H1 (cell line): ENCODE measurements at regions not wholly inside any gene's neighbourhood (a gene's known extent, or its start where the extent isn't known, plus 50 kb on each side); places are given as distances from the start of the nearest gene placed in this dataset.
A peak's percentile ranks its signal among the peaks of the same experiment; 100 is the strongest.

ENCODE experiments used
- ATF3 ChIP-seq: IDR thresholded peaks from 2 replicates; pipeline ENCODE4 v1.6.1; 2011; ENCODE audit warnings: low read depth, mild to moderate bottlenecking, low read length; ENCODE audit not compliant: insufficient read depth
- BCL11A ChIP-seq, 2 experiments: IDR thresholded peaks; one replicate each; pipeline ENCODE4 v1.6.1; 2011; ENCODE audit warnings: low read depth in 2 of 2, low read length in 2 of 2, mild to moderate bottlenecking in 2 of 2
- CBX5 ChIP-seq: fragments of 300-800, 300-1000 bp; sonication (generic); IDR thresholded peaks from 2 replicates; pipeline ENCODE4 v1.7.1; 2016; ENCODE audit warnings: antibody characterized with exemption, low read length, low read depth
- CHD2 ChIP-seq: IDR thresholded peaks from 2 replicates; pipeline ENCODE4 v1.6.1; 2012; ENCODE audit warnings: low read length, improper control_type of control experiment
- CTCF ChIP-seq, 3 experiments: IDR thresholded peaks; 1 replicate in 2 of 3; 2 replicates in 1 of 3; pipeline versions ENCODE4 v1.5.1 to v1.6.1; 2011; ENCODE audit warnings: low read length in 3 of 3, mild to moderate bottlenecking in 3 of 3, inconsistent platforms in 2 of 3, low read depth in 1 of 3, moderate library complexity in 1 of 3; ENCODE audit not compliant: insufficient read depth in 1 of 3; ENCODE audit errors: control extremely low read depth in 1 of 3
- KDM5A ChIP-seq: fragments of 200-600 bp; IDR thresholded peaks from 2 replicates; pipeline ENCODE4 v1.7.1; 2012; ENCODE audit warnings: mild to moderate bottlenecking, low read length, inconsistent platforms, mixed read lengths
- NANOG ChIP-seq: IDR thresholded peaks from 2 replicates; pipeline ENCODE4 v1.6.1; 2011; ENCODE audit warnings: low read length, low read depth, mild to moderate bottlenecking, inconsistent platforms; ENCODE audit not compliant: insufficient read depth, poor library complexity, severe bottlenecking
- PHF8 ChIP-seq: fragments of 200-600 bp; sonication (generic); conservative IDR thresholded peaks from 2 replicates; pipeline ENCODE4 v1.7.1; 2012; ENCODE audit warnings: low read depth, mild to moderate bottlenecking, inconsistent platforms, low read length, moderate library complexity
- POLR2A ChIP-seq, 2 experiments: IDR thresholded peaks; 1 replicate in 1 of 2; 2 replicates in 1 of 2; pipeline ENCODE4 v1.6.1; 2011; ENCODE audit warnings: low read depth in 2 of 2, low read length in 2 of 2, mild to moderate bottlenecking in 2 of 2; ENCODE audit errors: control extremely low read depth in 1 of 2
- POU5F1 ChIP-seq: IDR thresholded peaks from 2 replicates; pipeline ENCODE4 v1.6.1; 2011; ENCODE audit warnings: low read depth, mild to moderate bottlenecking, low read length, moderate library complexity
- SIRT6 ChIP-seq: IDR thresholded peaks from one replicate; pipeline ENCODE4 v1.7.1; 2012; ENCODE audit warnings: low read length, inconsistent platforms
- SP1 ChIP-seq: IDR thresholded peaks from 2 replicates; pipeline ENCODE4 v1.6.1; 2011; ENCODE audit warnings: low read depth, low read length
- SP2 ChIP-seq: IDR thresholded peaks from 2 replicates; pipeline ENCODE4 v1.6.1; 2012; ENCODE audit warnings: mild to moderate bottlenecking, low read length, inconsistent platforms
- SP4 ChIP-seq: IDR thresholded peaks from 2 replicates; pipeline ENCODE4 v1.6.1; 2012; ENCODE audit warnings: low read length, inconsistent platforms
- SRF ChIP-seq: IDR thresholded peaks from 2 replicates; pipeline ENCODE4 v1.6.1; 2011; ENCODE audit warnings: mild to moderate bottlenecking, low read depth, low read length, moderate library complexity
- SUZ12 ChIP-seq: fragments of 200-600 bp; sonication (generic); IDR thresholded peaks from 2 replicates; pipeline ENCODE4 v1.6.1; 2012; ENCODE audit warnings: mild to moderate bottlenecking, inconsistent platforms, low read length, moderate library complexity, mixed read lengths
- TAF1 ChIP-seq: IDR thresholded peaks from 2 replicates; pipeline ENCODE4 v1.6.1; 2011; ENCODE audit warnings: mild to moderate bottlenecking, low read depth, low read length
- TAF7 ChIP-seq: optimal IDR thresholded peaks from 2 replicates; pipeline ENCODE3; 2011; ENCODE audit warnings: low read depth, mild to moderate bottlenecking, inconsistent platforms, low read length, moderate library complexity, borderline replicate concordance
- TCF12 ChIP-seq: IDR thresholded peaks from 2 replicates; pipeline ENCODE4 v1.6.1; 2011; ENCODE audit warnings: low read depth, mild to moderate bottlenecking, low read length
- TEAD4 ChIP-seq: IDR thresholded peaks from 2 replicates; pipeline ENCODE4 v1.6.1; 2012; ENCODE audit warnings: low read depth, low read length, inconsistent platforms, mixed read lengths
- TF ChIP-seq, protein P1 (sequence below): IDR thresholded peaks from 2 replicates; pipeline ENCODE4 v1.6.1; 2012; ENCODE audit warnings: inconsistent platforms
- TF ChIP-seq, protein P2 (sequence below): IDR thresholded peaks from 2 replicates; pipeline ENCODE4 v1.6.1; 2012; ENCODE audit warnings: inconsistent platforms

DNA sequence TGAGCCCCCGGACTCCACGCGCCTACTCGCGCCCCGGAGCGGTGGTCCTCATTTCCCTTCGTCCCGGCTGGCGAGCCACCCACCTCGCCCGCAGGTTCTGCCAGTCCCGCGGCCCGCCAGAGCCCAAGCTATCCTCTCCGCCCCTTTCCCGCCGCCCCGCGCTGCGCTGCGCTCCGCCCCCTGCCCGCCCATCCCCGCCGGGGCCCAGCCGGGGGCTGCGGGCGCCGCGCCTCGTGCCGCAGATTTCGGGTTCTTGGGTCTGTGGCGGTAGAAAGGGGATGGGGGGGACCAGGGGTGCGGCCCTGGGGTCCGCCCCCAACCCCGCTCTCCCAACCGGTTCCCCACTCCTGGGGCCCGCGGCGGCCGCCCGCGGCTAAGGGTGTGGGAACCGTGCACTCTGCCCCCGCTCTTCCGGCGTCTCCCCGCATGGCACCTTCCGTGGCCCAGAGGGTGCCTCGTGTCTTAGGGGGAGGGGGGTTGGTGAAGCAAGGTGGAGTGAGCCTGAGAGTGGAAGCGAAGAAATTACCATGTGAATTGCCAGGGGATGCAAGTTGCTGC, 650.8 kb upstream of the DIPK2B start (continued):
- TF ChIP-seq CBX5 (no peak), CTCF (IDR thresholded peaks at IDR 0.05; ENCODE audit: control extremely low read depth in 1 of 3, insufficient read depth in 1 of 3, low read depth in 1 of 3, low read length in 3 of 3) (no peak), TCF12 (no peak), TAF7 (peak; percentile 7), TAF1 (no peak), PHF8 (peak; percentile 47), ATF3 (no peak), BCL11A (IDR thresholded peaks at IDR 0.05; ENCODE audit: low read depth in 2 of 2, low read length in 2 of 2) (no peak), SP1 (0 out of 2 replicates have a peak, but pooled peaks have one; percentile 16), SUZ12 (no peak), NANOG (no peak), KDM5A (no peak), POU5F1 (no peak), SP4 (no peak), SRF (no peak), SIRT6 (no peak), TEAD4 (no peak), CHD2 (no peak), SP2 (no peak), POLR2A (IDR thresholded peaks at IDR 0.05; ENCODE audit: control extremely low read depth in 1 of 2, low read depth in 2 of 2, low read length in 2 of 2) (peak; percentile 37; a peak in 2 of 3 replicates)
- TF ChIP-seq, protein P1, sequence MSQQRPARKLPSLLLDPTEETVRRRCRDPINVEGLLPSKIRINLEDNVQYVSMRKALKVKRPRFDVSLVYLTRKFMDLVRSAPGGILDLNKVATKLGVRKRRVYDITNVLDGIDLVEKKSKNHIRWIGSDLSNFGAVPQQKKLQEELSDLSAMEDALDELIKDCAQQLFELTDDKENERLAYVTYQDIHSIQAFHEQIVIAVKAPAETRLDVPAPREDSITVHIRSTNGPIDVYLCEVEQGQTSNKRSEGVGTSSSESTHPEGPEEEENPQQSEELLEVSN = peak; percentile 52
- TF ChIP-seq, protein P2, sequence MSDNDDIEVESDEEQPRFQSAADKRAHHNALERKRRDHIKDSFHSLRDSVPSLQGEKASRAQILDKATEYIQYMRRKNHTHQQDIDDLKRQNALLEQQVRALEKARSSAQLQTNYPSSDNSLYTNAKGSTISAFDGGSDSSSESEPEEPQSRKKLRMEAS = peak; percentile 92
- TF ChIP-seq, all 59 proteins: peak for 11
